Putamen (tissue), 1 donor: ENCODE measurements at regions not wholly inside any gene's neighbourhood (a gene's known extent, or its start where the extent isn't known, plus 50 kb on each side); places are given as distances from the start of the nearest gene placed in this dataset.

ENCODE experiments used
- DNase-seq: peaks from one replicate; pipeline ENCODE4 v3.0.0-alpha.2; 2016; ENCODE audit warnings: low spot score

DNA sequence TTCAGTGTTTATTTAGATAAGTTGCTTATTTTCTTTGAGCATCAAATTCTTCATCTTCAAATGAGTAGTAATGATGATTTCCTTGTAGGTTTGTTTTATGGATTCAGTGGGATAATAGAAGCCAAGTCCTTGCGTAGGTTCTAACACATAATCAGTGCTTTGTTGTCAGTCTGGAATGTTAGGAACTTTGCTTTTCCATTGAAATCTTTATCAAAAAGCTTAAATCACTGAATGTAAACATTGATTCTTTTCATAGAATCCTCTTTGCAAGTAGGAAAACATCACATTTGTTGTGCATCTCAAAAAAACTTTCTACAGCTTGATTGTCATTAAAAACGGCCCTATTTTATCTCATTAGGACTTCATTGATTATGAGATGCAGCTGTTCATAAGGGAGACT is 490.3 kb upstream of the GOT2 start:
- no peak for DNase-seq

DNA sequence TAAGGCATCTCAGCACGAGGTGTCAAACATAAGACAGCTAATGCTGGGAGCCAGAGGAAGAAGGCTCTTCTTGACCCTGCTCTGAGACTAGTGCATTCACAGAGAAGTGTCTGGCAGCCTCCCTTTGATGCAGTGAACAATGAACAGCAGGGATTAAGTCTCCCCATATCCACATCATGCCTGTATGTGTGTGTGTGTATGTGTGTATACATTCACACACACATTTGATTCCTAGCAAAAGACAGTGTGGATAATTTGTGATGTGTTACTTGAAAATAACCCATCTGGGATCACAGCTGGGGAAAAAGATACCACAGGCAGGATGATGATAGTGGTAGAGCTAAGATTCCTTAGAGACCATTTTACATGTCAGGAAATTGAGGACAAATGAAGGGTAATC is 485.9 kb upstream of the GOT2 start:
- DNase-seq: no peak

DNA sequence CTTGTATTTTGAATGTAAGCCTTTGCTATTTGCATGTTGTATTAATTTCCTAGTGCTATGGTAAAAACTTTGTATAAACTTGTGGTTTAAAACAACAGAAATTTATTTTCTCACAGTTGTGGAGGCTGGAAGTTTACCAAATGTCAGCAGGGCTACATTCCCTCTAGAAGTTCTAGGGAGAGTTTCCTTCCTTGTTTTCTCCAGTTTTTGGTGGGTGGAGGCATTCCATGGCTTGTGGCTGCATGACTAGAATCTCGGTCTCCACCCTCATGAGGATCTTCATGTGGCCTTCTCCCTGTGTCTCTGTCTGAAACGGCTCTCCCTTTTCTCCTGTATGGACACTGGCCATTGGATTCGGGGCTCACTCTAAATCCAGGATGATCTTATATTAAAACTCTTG is 482.2 kb upstream of the GOT2 start:
- no peak for DNase-seq

DNA sequence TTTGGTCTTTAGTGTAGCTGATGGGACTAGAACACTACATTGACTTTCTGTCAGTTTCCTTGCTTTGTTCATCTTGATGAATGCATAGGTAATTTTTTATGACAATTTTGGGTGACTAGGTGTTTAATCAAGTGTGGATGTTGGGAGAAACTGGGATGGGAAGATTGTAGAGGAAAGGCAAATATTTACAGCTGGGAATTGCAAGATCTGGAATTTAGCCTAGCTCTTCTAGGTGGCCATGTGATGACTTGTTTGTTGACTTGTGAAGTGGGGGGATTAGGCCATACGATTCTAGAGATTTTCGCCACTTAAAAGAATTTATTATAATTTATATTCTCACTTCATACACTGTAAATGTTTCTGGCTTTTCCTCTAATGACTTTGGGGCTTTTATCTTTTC is 480.3 kb upstream of the GOT2 start:
- no peak for DNase-seq

DNA sequence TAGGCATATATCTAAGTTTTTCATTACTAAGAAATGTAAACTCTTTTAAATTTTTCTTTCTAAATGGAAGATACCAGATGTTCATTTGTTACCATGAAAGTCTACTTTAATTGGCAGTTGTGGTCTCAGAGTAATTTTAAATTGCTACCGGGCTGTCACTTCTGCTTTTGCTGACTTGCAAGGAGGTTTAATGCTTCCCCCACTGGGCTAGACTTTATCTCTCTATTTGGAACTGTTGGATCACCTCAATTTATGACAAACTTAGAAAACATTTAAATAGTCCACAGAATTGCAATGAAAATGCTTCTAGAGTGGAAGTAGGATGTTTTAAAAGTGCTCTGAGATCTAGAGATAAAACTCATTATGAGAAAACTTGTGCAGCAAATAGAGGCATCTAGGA is 479.8 kb upstream of the GOT2 start:
- DNase-seq: no peak

DNA sequence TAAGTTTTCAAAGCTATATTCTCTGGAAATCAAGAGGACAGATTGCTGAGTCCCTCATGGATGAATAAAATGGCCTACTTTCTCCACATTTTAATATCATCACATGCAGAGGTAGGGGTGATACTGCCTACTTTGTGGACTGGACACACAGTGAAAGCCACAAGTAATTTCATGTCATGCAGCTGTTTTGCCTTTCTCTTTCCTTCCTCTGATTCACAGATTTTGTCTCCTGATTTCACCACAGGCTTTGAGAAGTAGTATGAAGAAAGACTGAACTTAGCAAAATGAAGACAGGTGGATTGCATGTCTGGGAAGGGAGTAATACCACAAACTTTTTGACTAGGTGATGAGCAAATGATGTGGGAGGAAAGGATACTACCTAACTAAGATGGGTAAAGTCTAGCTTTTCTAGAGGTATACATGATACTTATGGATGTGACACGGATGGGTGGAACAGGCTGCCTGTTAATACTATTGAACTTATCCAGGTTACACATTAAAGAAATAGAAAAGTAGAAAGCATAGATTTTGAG is 478.4 kb upstream of the GOT2 start:
- DNase-seq: no peak

DNA sequence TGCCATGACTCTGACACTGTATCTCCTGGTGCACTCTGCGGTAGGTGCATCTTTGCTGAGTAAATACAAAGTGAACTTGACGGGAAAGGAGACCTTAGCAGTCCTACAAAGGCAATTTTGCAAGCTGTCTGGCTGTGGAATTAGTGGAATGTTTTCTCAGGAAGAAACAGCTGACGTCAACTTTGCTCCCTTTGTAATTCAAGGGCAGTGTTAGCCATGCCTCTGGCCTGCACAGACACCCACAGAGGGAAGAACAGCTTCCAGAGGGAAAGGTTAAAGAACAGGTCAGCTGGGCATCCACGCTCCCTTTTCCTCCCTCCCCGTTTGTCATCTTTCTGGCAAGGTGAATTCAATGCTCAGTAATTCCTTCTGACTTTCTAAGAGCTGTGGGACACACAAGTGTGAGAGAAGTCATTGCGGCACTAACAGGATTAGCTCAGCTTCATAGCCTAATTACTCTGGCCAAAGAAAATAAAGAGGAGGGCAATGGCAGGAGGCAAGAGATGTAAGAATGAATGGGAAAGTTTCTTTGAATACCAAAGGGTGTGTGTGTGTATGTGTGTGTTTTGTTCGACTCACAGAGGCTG is 476.9 kb upstream of the GOT2 start:
- no peak for DNase-seq

DNA sequence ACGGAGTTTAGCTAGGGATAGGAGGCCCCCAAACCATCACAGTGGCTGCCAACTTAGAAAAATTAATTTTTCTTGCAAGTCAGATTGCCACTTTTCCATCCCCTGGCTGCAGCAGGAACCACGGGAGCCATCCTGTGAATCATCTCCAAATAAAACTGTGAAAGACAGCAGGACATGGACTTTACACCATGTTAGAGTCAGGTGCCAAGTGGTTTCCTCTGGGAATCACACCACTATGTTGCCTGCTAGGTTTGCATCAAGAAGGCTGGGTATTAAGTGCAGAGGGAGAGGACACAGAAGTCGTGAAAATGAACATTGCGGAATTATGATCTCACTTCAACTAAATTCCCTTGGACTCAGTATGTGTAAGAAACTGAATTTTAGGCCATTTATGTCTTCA is 471.3 kb upstream of the GOT2 start:
- no peak for DNase-seq

DNA sequence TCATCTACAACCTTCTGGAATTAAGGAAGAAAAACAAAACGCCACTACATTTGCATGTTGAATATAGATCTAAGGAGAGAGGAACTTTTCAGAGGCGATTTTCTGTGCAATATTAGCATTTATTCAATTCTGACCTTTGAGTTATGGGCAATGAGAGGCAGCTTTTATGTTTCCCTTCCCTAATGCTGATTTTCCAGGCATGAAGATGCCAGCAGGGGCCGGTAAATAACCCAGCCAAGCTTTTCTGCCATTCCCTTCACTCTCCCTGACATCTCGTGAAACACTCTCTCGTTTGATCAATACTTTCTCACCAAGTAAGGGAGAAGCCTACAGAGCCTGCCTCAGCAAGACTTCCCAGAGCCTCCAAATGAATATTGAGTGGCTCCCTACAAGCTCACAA is 470.5 kb upstream of the GOT2 start:
- DNase-seq: no peak

DNA sequence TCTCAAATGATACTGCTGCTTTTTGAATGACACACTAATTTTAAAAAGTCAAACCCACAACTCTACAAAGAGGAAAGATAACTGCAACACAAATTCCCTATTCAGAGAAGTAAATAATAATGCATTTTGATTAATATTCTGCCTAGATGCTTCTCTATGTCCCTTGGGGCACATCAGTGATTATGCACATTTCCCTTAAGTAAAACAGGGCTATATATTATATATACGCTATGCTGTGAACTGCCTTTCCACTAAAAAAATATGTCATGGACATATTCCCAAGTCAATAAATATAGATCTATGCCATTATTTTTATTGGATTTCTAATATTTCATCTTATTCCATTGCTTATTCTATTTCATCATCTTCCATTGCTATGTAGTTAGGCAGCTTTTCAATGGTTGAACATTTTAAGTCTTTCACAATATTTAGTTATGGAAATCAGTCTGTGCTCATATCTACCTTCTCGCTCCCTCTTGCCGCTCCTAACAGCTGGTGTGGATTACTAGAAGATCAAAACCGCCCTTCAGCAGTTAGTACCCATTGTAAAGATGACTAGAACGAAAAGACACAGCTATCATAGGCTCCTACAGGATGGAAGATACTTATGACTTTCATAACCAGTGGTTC is 468.2 kb upstream of the GOT2 start:
- DNase-seq: no peak

DNA sequence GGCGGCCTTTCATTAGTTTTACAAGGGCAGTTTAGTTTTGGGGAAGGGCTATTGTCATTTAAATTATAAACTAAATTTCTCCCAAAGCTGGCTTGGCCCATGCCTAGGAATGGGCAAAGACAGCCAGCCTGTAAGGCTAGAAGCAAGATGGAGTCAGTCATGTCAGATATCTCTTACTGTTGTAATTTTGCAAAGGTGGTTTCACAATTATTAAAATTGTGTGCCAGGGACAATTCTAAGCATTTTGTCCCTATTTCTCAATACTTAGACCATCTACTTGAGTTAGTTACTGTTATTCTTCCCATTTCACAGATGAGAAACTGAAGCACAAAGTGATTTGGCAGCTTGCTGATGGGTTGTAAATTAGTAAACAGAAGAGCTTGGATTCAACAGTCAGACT is 467.7 kb upstream of the GOT2 start:
- no peak for DNase-seq

DNA sequence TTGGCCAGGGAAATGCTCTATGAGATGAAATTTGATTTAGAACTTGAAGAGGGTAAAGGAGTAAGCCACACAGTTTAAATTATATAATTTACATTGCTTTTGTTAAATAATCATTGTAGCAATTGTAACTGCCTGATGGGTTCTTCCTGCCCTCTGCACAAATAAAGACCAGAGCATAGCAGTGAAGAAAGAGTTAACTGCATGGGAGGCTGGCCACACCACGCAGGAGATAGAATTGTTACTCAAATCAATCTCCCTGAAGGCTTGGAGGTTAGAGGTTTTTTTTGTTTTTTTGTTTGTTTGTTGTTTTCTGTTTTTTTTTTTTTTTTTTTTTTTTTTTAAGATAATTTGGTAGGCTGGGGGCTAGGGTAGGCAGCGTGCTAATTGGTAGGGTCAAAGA is 467.0 kb upstream of the GOT2 start:
- DNase-seq: no peak

DNA sequence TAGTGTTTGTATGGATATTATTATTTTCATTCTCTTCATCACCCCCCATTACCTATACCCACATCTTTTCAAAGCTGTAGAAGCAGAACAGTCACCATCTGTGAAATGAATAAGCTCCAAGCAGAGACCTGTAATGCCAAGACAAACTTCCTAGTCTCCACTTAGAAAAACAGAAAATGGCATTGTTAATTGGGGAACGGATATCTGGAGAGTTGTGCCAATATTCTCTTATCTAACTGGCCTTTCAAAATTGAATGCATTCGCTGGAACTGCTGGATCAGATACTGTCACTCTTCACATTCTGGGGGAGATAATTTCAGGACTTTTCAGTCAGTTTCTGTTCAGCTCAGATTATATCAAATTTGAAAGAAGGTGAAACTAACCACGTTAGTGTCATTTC is 464.4 kb upstream of the GOT2 start:
- no peak for DNase-seq

DNA sequence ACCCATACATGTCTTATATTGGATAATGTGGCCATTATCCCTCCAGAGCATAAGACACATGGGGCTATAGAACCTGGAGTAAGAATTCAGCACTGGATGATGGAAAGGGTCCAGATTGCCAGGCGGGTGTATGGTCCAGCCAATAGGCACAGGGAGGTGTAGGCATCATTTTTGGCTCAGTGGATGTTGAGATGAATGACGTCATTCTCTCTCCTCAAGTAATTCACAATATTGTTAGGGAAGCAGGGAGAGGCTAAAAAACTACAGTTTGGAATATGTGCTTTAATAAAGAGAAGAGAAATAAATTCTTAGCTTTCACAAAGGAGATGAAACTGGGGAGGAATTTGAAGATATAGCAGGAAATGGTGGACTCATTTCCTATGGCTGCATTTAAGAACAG is 461.1 kb upstream of the GOT2 start:
- no peak for DNase-seq

DNA sequence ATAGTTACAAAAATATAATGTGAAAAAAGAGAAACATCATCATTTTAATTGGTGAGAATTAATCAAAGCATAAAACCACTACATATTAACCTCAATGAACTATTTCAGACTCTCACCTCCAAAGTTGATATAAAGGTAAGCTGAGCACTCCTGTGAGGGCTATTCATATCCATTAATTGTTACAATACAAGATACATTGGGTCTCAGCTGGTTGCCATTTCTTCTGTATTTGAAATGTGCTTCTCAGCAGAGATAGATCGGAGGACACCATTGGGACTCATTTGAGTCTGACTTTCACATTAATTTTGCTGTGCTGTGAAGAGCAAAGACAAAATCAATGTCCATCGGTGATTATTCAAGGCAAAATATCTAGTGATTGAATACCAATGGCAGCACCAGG is 459.5 kb upstream of the GOT2 start:
- no peak for DNase-seq

DNA sequence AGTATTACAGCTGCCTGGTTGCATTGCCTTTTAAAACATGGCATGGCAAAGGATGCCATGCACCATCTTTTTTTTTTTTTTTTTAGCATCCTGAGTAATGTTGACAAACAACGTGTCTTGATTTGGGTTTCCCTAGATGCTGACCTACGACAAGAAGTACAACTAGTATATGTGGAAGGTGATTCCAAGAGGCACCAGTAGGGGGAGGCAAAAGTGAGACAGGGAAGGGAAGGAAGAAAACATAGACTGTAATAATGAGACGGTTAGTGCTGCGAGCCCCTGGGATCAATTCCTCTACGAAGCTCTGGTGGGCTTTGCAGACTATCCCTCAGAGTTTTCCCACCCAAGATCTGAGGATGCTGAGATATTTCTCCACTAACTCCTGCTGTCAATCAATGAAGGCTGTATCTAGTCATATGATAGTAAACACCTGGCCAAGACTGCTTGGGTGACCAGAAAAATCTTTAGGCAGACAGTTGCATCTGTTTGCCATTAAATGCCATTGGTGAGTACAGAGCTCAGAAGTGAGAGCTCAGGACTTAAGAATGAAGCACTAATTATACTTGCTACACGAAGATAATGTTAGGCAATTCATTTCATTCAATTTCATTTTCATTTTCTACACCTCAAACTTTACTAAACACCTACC is 458.6 kb upstream of the GOT2 start:
- no peak for DNase-seq

DNA sequence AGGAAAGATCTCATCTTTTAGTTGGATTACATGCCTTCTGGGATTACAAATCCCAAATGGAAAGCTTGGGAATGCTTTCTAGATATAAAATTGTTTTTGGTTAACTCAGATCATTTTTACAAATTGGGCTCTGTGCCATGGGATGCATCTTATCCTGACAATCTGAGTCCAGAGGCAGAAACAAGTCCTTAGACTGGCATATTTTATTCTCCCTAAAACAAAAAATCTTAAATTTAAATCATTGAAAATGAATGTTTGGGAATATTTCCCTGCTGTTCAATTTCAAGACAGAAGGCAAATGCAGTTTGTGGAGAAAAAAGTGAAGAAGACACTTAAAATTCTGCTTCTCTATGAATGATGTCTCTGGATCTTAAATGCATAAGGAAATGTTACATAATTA is 456.6 kb upstream of the GOT2 start:
- no peak for DNase-seq

DNA sequence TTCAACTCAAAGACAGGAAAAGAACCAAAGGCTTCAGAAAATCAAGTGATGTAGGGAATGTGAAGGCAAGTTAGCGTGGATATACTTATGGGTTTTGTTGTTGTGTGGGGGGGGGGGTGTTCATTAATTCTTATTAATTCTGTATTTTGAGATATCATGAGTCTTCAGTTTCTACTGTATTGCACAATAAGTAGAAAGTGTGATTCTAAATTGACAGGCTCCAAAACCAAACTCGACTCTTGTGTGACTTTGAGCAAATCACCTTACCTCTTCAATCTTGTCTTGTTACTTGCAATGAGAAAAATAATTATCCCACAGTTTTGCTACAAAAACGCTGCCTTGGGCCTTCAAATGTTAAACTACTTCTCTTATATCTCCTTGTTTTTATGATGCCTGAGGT is 453.9 kb upstream of the GOT2 start:
- no peak for DNase-seq

DNA sequence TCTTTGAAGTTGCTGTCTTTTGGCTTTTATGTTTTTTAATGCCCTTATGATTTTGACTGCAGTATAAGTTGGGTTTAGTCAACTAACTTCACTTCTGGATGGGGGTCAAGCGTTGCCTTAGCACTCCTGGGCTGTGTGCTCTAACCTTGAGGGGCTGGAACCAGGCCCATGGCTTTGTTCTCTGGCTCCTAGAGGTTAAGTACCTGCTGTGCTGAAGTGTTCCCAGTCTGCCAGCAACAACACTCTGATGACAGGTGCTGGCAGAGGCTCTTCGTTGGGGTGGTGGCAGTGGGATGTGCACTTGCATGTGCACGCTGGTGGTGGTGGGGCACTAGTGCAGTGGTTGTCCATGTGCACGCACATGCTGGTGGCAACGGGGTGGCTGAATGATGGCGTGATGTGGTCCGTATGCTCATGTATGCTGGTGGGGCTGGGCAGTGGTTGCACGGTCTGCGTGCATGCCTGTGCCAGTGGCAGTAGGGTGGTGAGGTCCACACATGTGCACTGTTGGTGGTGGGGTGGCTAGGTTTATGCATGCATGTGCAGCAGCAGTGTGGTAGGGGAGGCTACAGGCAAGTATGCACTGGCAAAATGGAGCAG is 447.8 kb upstream of the GOT2 start:
- DNase-seq: no peak

DNA sequence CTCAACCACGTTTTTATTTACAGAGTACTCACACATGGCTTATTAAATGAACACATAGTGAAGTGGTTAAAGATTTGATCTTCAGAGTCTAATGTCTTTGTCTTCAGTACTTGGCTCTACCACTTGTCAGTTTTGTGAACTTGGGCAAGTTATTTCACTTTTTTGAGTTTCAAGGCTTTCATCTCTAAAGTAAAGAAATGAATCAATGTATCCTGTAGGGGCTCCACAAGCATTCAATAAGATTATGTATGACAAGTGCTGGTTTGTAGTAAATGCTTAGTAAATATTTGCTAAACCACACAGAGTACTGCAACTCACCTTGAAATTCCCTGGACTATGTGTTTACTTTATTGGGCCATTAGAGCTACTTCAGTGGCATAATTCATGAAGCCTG is 446.0 kb upstream of the GOT2 start:
- DNase-seq: no peak

DNA sequence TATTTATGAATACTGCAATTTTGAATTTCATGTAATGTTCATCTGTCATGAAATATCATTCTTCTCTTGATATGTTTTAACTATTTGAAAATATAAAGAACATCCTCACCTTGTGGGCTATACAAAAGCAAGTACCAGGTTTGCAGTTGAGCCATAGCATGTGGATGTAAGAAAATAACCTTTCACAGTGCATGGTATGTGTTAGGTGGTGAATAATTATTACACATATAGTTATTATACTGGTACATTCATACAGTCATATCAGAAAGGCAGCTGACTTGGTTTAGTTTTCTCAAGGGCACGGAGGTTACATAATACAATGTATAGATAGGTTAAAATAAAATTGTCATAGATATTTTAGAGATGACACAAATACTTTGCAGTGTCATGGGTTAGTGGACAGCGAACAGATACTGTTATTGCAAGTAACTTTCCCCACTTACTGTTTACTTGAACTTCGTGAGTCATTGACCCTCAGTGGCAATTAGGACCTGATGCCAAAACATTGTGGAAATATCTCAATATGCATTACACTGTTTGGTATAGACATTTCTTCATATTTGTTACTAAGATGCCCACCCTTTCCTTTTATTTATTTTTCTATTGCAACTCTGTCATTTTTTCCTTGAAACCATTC is 445.4 kb upstream of the GOT2 start:
- no peak for DNase-seq

DNA sequence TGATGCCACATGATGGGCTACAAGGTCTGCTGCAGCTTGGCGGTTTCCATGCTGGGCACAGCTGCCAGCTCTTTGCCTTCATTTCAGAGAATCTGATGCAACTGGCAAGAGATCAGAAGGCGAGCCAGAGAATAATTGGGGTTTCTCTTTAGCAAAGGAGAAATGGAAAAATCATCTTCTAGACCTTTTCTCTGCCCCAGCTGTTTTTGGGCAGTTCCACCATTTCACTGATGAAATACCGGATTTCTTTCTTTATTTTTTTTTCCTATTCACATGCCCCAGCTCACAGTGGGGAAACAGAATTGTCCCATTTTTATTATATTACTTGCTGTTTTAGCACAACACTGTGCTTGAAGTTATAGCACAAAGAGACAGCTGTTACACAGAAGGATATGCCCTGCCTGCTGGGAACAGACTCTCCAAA is 439.3 kb upstream of the GOT2 start:
- no peak for DNase-seq
